SK-N-SH treated with all-trans-retinoic acid at 6 μM for 48 hours (cell line): ENCODE measurements at regions not wholly inside any gene's neighbourhood (a gene's known extent, or its start where the extent isn't known, plus 50 kb on each side); places are given as distances from the start of the nearest gene placed in this dataset.

Experiments used
- ATAC-seq: fragments of 200-7000 bp; cut with Tn5 transposase; 3 replicates; pipeline ENCODE4 v1.9.1; 2020; ENCODE audit warnings: mild to moderate bottlenecking, moderate library complexity
- BACH2 ChIP-seq: fragments of 250-450 bp; sonication (Bioruptor Pico); IDR thresholded peaks from 2 replicates; pipeline ENCODE4 v1.9.0; 2021; ENCODE audit warnings: mild to moderate bottlenecking, borderline replicate concordance
- CREB5 ChIP-seq: fragments of 250-450 bp; sonication (Bioruptor Pico); IDR thresholded peaks from 2 replicates; pipeline ENCODE4 v1.5.1; 2020; ENCODE audit warnings: low read depth, mild to moderate bottlenecking, moderate library complexity
- CSDC2 ChIP-seq: fragments of 250-450 bp; sonication (Bioruptor Pico); IDR thresholded peaks from 2 replicates; pipeline ENCODE4 v1.5.0; 2020; ENCODE audit warnings: mild to moderate bottlenecking, moderate library complexity
- ESRRG ChIP-seq: fragments of 250-450 bp; sonication (Bioruptor Pico); IDR thresholded peaks from 2 replicates; pipeline ENCODE4 v1.6.1; 2021; ENCODE audit warnings: mild to moderate bottlenecking
- ISL1 ChIP-seq: fragments of 250-450 bp; sonication (Bioruptor Pico); IDR thresholded peaks from 2 replicates; pipeline ENCODE4 v2.1.2; 2022; ENCODE audit warnings: mild to moderate bottlenecking, moderate library complexity
- OSR1 ChIP-seq: fragments of 250-450 bp; sonication (Bioruptor Pico); IDR thresholded peaks from 2 replicates; pipeline ENCODE4 v1.8.0; 2022; ENCODE audit warnings: moderate library complexity, mild to moderate bottlenecking, inconsistent platforms
- PPARA ChIP-seq: fragments of 250-450 bp; sonication (Bioruptor Pico); IDR thresholded peaks from 2 replicates; pipeline ENCODE4 v1.5.0; 2020; ENCODE audit warnings: mild to moderate bottlenecking, borderline replicate concordance
- RARB ChIP-seq: fragments of 250-450 bp; sonication (Bioruptor Pico); IDR thresholded peaks from 2 replicates; pipeline ENCODE4 v1.8.0; 2021; ENCODE audit warnings: mild to moderate bottlenecking, moderate library complexity
- SNAI2 ChIP-seq: fragments of 250-450 bp; sonication (Bioruptor Pico); IDR thresholded peaks from 2 replicates; pipeline ENCODE4 v1.5.0; 2020; ENCODE audit warnings: mild to moderate bottlenecking, moderate library complexity
- TCF4 ChIP-seq: fragments of 250-450 bp; sonication (Bioruptor Pico); IDR thresholded peaks from 2 replicates; pipeline ENCODE4 v1.8.0; 2021; ENCODE audit warnings: mild to moderate bottlenecking, moderate library complexity, borderline replicate concordance
- TSHZ2 ChIP-seq: fragments of 250-450 bp; sonication (Bioruptor Pico); IDR thresholded peaks from 2 replicates; pipeline ENCODE4 v1.5.0; 2020; ENCODE audit warnings: mild to moderate bottlenecking, moderate library complexity
- ZFP3 ChIP-seq: fragments of 250-450 bp; sonication (Bioruptor Pico); IDR thresholded peaks from 2 replicates; pipeline ENCODE4 v1.5.0; 2020; ENCODE audit warnings: mild to moderate bottlenecking, moderate library complexity
- ZFP30 ChIP-seq: fragments of 450-650 bp; formaldehyde crosslinking; IDR thresholded peaks from 2 replicates; pipeline ENCODE4 v1.5.0; 2022; ENCODE audit warnings: mild to moderate bottlenecking, moderate library complexity
- ZNF565 ChIP-seq: fragments of 450-650 bp; formaldehyde crosslinking; conservative IDR thresholded peaks from 2 replicates; pipeline ENCODE4 v1.5.0; 2020; ENCODE audit warnings: low read depth, mild to moderate bottlenecking, moderate library complexity
- ZNF70 ChIP-seq: fragments of 450-650 bp; formaldehyde crosslinking; IDR thresholded peaks from 2 replicates; pipeline ENCODE4 v1.5.0; 2020; ENCODE audit warnings: mild to moderate bottlenecking, moderate library complexity
- TF ChIP-seq, protein P1 (sequence below): fragments of 250-450 bp; sonication (Bioruptor Pico); IDR thresholded peaks from 2 replicates; pipeline ENCODE4 v1.8.0; 2021; ENCODE audit warnings: low read depth, mild to moderate bottlenecking, moderate library complexity, borderline replicate concordance
- TF ChIP-seq, protein P2 (sequence below): fragments of 250-450 bp; sonication (Bioruptor Pico); IDR thresholded peaks from 2 replicates; pipeline ENCODE4 v1.5.1; 2021; ENCODE audit warnings: mild to moderate bottlenecking, moderate library complexity
- TF ChIP-seq, protein P3 (sequence below): fragments of 250-450 bp; sonication (Bioruptor Pico); IDR thresholded peaks from 2 replicates; pipeline ENCODE4 v1.8.0; 2020; ENCODE audit warnings: mild to moderate bottlenecking, moderate library complexity, borderline replicate concordance

GRCh38 chr10:62506371-62506770 is 132.2 kb downstream of the ZNF365 start:
- TF ChIP-seq ZFP30 (CRISPR knock-in tag) (no peak), PPARA (CRISPR knock-in tag) (no peak), ZNF565 (CRISPR knock-in tag) (no peak), TSHZ2 (CRISPR knock-in tag) (no peak), SNAI2 (CRISPR knock-in tag) (no peak), CREB5 (no peak), TCF4 (CRISPR knock-in tag) (no peak)
- TF ChIP-seq, protein P1, sequence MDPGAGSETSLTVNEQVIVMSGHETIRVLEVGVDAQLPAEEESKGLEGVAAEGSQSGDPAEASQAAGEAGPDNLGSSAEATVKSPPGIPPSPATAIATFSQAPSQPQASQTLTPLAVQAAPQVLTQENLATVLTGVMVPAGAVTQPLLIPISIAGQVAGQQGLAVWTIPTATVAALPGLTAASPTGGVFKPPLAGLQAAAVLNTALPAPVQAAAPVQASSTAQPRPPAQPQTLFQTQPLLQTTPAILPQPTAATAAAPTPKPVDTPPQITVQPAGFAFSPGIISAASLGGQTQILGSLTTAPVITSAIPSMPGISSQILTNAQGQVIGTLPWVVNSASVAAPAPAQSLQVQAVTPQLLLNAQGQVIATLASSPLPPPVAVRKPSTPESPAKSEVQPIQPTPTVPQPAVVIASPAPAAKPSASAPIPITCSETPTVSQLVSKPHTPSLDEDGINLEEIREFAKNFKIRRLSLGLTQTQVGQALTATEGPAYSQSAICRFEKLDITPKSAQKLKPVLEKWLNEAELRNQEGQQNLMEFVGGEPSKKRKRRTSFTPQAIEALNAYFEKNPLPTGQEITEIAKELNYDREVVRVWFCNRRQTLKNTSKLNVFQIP (CRISPR knock-in tag), result no peak
- TF ChIP-seq, protein P2, sequence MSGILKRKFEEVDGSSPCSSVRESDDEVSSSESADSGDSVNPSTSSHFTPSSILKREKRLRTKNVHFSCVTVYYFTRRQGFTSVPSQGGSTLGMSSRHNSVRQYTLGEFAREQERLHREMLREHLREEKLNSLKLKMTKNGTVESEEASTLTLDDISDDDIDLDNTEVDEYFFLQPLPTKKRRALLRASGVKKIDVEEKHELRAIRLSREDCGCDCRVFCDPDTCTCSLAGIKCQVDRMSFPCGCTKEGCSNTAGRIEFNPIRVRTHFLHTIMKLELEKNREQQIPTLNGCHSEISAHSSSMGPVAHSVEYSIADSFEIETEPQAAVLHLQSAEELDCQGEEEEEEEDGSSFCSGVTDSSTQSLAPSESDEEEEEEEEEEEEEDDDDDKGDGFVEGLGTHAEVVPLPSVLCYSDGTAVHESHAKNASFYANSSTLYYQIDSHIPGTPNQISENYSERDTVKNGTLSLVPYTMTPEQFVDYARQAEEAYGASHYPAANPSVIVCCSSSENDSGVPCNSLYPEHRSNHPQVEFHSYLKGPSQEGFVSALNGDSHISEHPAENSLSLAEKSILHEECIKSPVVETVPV (CRISPR knock-in tag), result no peak
- TF ChIP-seq, protein P3, sequence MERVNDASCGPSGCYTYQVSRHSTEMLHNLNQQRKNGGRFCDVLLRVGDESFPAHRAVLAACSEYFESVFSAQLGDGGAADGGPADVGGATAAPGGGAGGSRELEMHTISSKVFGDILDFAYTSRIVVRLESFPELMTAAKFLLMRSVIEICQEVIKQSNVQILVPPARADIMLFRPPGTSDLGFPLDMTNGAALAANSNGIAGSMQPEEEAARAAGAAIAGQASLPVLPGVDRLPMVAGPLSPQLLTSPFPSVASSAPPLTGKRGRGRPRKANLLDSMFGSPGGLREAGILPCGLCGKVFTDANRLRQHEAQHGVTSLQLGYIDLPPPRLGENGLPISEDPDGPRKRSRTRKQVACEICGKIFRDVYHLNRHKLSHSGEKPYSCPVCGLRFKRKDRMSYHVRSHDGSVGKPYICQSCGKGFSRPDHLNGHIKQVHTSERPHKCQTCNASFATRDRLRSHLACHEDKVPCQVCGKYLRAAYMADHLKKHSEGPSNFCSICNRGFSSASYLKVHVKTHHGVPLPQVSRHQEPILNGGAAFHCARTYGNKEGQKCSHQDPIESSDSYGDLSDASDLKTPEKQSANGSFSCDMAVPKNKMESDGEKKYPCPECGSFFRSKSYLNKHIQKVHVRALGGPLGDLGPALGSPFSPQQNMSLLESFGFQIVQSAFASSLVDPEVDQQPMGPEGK (CRISPR knock-in tag), result no peak
- TF ChIP-seq, all 23 proteins: peak for 0
- no peak for ATAC-seq

DNA sequence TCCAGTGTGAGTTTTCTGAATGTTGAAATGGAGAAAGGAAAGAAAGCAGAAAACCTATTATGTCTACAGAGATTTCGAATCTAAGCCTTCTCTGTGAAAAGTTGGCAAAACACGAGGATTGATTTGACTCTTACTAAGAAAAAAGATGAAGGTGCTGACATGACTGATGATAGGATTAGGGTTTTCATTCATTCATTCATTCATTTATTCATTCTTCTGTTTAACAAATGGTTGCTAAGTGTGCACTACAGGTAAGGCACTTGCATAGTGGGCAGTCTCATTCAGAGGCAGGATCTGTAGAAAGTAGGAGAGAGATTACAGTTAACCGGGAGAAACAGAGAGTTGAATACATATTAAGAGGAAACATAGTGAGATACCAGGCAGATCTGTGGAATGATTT is 137.1 kb downstream of the ZNF365 start:
- no peak for ATAC-seq

More for the DNA sequence above, 137.1 kb downstream of the ZNF365 start:
- TF ChIP-seq ESRRG (CRISPR knock-in tag) (no peak), OSR1 (CRISPR knock-in tag) (no peak), ISL1 (CRISPR knock-in tag) (no peak), BACH2 (CRISPR knock-in tag) (no peak), PPARA (CRISPR knock-in tag) (no peak), RARB (CRISPR knock-in tag) (no peak), ZFP30 (CRISPR knock-in tag) (no peak), CREB5 (no peak), ZNF70 (CRISPR knock-in tag) (no peak), CSDC2 (CRISPR knock-in tag) (no peak), ZFP3 (CRISPR knock-in tag) (no peak)
- TF ChIP-seq, protein P3 (CRISPR knock-in tag), result no peak
